ENCODE measurements at regions not wholly inside any gene's neighbourhood (a gene's known extent, or its start where the extent isn't known, plus 50 kb on each side); places are given as distances from the start of the nearest gene placed in this dataset.

DNA sequence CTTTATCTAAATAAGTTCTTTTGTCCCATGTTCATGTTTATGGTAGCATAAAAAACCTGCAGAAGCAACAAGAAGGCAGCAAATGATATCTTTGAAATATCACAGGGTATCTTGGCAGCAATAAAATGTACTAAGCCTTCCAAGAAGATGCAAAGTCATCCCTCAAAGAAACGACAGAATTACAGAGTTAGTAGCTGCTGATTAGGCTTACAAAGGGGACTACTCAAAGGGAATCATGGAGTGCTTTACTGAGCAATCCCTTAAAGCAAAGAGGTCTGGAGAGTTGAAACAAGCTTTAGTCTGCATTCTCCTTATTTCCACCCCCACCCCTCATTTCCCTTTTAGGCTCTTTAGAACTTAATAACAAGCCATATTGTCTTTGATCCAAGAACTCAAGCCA lies 935.0 kb downstream of the SQOR start:
- no peak for DNase-seq

DNA sequence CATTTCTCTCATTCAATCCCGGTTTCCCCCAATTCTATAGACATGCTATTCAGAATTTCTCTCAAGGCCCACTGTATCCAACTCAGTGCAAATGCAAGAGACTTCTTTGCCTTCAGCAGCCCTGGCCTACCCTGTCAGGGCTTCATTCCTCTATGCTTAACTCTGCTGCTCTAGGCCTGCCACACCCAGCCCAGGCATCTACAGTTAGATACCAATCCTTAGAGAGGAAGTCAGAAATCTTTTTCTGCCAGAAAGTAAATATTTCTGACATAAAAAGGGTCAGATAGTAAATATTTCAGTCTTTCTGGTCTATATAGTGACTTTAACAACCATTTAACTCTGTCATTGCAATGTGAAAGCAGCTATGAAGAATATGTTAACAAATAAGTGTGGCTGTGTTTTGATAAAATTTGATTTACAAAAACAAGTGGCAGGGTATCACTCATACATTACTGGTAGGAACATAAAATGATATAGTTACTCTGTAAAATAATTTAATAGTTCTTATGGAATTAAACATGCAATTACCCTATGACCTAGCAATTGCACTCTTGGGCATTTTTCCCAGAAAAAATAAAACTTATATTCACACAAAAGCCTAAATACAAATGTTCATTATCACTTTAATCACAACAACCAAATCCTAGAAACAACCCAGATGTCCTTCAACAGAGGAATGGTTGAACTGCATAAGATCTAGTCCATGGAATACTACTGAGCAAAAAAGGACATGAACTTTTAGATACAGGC lies 942.0 kb downstream of the SQOR start:
- DNase-seq, result no peak

DNA sequence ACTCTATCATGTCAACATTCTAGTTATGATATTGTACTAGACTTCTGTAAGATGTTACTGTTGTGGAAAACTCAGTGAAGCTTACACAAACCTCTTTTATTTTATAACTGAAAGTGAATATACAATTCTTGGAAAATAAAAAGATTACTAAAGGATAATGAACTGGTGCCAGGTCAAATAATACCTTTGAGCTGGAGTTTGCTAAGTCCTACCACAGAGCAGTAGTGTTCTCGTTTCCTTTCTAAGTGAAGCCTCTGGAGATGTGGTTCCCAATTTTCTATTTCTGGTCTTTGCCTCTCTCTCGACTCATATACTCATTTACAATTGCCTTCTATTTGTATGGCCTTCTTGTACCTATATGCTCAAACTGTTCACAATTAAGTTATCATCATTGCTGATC lies 942.9 kb downstream of the SQOR start:
- no peak for DNase-seq

DNA sequence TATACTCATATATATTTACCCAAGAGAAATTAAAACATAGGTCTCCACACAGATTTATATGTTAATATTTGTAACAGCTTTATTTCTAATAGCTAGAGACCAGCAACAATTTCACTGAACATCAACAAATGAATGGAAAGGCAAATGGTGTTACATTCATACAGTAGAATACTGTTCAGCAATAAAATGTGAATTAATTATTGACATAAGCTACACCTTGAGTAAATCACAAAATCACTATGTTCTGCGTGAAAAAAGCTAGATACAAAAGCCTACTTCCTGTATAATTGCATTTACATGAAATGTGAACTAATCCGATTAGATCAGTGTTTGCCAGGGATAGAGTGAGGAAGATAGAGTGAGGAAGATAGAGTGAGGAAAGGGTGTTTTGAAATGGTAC lies 945.7 kb downstream of the SQOR start:
- DNase-seq, result no peak

- DNase-seq, result no peak
Measured at GRCh38 chr15:46580924-46581323, 946.1 kb downstream of the SQOR start.

DNA sequence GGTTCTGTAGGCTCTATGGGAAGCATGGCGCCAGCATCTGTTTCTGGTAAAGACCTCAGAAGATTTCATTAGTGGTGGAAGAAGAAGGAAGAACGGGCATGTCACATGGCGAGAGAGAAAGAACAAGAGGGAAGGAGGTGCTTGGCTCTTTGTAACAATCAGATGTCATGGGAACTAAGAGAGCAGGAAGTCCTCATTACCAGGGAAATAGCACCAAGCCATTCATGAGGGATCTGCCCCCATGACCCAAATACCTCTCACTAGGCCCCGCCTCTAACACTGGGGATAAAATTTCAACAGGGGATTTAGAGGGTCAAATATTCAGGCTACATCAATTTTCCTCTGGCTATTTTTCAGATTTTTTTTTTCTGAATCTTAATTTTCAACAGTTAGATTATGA lies 954.3 kb downstream of the SQOR start:
- DNase-seq, result no peak

DNA sequence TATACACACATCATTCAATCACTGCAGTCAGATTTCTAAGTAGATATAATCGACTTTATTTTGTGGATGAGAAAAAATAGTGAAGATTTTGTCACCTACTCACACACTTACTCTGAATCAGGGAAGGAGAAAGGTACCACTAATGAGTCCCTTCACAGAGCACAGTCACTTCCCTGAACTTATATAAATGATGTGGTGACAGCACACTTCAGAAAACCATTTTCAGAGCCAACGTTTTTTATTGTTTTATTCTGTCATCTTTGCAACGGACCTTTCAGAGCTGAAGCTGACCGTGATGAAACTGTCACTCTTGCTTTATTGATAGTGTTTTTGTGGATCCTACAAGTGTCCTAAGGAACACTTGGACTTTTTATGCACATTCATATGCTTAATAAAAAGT lies 956.6 kb downstream of the SQOR start:
- no peak for DNase-seq

DNA sequence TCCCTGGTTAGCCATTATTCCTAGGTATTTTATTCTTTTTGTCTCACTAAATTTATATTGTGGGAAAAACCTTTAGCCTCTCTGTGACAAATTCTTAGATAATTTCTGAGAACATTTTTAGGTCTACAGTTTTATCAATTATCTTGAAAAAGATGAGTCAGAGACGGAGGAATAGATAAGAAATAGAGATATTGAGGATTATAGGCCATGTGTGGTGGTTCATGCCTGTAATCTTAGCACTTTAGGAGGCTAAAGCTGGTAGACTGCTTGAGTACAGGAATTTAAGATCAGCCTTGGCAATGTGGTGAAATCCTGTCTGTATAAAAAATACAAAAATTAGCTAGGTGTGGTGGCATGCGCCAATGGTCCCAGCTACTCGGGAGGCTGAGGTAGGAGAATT lies 960.2 kb downstream of the SQOR start:
- DNase-seq, result no peak

- no peak for DNase-seq
Measured at GRCh38 chr15:46607077-46607476, 972.2 kb downstream of the SQOR start.

- DNase-seq, result no peak
Measured at GRCh38 chr15:46616033-46616432, 981.2 kb downstream of the SQOR start.

GRCh38 chr15:46617507-46617906 lies 982.7 kb downstream of the SQOR start:
- no peak for DNase-seq

DNA sequence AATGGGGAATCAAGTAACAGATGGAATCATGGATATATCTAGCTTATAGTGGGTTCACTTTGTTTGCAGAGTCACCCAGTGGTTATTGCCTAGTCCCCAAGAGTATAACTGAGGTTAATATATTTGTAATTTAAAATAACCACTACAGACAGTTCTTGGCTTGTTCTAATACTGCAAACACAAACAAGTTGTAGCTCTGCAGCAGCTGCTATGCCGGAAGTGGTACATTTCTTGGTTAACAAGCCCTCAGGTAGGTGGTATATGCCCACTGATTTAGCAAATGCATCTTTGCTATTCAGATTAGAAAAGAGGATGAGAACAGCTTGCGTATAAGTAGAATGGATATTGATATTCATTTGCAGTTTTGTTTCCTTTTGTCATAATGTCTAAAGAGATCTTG lies 984.2 kb downstream of the SQOR start:
- DNase-seq, result no peak

- no peak for DNase-seq
Measured at GRCh38 chr15:46620392-46621013, 985.7 kb downstream of the SQOR start.

- no peak for DNase-seq
Measured at GRCh38 chr15:46622851-46623250, 988.0 kb downstream of the SQOR start.

- no peak for DNase-seq
Measured at GRCh38 chr15:46636206-46636605, 1001.4 kb downstream of the SQOR start.

- DNase-seq, result no peak
Measured at GRCh38 chr15:46644501-46645481, 1010.0 kb downstream of the SQOR start.

DNA sequence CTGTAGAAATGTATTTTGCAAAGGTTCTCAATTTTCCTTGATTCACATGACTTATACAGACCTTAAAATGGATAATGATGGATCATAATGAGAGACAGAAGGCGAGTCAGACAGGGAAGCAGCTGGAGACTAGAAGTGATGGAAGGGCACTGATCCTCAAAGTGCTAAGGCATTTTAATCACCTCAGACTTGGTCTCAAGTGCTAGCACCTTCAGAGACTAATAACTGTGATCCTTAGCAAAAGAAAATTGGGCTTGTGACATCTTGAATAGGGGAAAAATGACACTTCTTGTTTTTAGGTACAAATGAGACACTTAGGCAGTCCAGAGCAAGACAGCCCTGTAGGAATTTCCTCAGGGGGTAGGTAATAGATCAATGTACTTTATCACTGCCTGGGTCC lies 1011.7 kb downstream of the SQOR start:
- no peak for DNase-seq

DNA sequence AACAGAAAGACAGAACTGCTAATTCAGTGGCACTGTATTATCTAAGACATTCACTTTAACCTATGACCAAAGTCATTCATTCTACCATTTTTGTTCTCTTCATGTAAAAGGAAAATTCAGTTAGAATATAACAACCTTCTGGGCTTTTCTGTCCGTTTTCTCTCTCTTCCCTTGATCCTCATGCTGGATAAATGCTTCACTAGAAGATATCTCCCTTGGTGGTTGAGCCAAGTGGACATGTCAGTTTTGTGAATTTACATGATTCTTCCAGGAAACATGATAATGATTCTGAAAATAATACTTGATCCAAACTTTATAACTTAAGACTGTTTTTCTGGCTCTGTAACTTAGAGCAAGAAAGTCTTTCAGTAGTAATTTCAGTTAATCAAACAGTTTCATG lies 1012.2 kb downstream of the SQOR start:
- DNase-seq, result no peak

DNA sequence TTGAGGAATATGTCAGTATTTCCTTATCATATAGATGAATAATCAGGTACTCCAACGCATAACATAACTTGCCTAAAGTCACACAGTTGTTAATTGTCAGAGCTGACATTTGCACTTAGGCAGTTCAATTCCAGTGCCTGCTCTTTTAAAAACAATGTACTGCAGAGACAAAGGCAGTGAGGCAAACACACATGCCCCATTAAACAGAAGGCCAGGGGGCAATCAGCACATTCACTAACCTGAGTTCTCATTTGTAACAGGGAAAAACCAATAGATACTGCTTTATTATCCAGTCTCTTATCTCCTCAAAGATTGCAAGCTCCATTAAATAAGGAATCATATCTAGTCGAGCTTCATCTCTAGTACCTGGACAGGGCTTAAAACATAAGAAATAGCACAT lies 1017.4 kb downstream of the SQOR start:
- no peak for DNase-seq

- no peak for DNase-seq
Measured at GRCh38 chr15:46654993-46655392, 1020.2 kb downstream of the SQOR start.

GRCh38 chr15:46660096-46660842 lies 1025.4 kb downstream of the SQOR start:
- no peak for DNase-seq

GRCh38 chr15:46670258-46670657 lies 1035.4 kb downstream of the SQOR start:
- DNase-seq, result no peak

GRCh38 chr15:46671336-46671735 lies 1036.5 kb downstream of the SQOR start:
- no peak for DNase-seq

Measured in inflammatory macrophage treated with lipopolysaccharide for 4 hours (primary cell).